VCaP (cell line): ENCODE measurements at regions not wholly inside any gene's neighbourhood (a gene's known extent, or its start where the extent isn't known, plus 50 kb on each side); places are given as distances from the start of the nearest gene placed in this dataset.

Experiments used
- H3K27ac ChIP-seq: fragments of 450-650 bp; 2 replicates; pipeline ENCODE4 v1.5.1; 2017
- CTCF ChIP-seq: fragments of 450-650 bp; conservative IDR thresholded peaks from 2 replicates; pipeline ENCODE4 v1.5.1; 2017; ENCODE audit warnings: mild to moderate bottlenecking, moderate library complexity

DNA sequence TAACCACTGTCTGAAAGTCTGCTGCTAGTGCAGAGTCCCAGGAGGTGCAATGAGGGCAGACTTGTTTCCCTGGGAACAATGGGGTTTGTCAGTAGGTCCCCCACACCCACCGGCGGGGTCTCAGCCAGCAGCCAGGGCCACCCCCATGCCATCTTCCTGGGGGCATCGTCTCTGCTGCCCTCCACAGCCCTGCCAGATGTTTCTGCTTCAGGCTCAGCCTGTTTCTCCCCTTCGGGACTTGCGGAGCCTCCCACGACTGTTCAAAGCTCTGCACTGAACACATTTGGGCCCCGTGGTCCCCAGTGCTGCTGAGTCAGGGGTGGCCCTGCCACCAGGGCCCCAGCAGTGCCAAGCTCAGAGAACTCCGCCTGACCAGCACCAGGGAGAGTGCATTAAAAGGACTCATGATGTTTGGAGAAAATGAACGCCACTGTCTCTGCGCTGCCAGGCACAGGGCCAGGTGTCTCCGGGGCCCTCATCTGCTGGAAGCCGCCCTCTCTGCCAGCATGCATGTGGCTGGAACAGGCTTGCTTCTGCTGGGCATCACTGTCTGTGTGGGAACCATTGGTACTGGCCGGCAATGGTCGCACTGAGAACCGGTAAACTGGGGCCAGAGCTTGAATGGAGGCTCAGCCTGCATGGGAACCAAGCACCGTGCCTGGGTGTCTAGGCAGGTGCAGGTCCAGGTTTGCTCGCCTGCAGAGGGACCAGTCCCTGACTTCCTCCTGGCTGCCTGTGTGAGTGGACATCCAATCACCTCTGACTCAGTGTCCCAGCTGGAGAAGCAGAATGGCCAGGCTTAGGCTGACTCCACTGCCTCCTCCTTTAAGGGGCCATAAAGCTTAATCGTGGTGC is 345.1 kb downstream of the GLRX3 start:
- H3K27ac ChIP-seq, result no peak overlapping the region
- TF ChIP-seq CTCF, result no peak

DNA sequence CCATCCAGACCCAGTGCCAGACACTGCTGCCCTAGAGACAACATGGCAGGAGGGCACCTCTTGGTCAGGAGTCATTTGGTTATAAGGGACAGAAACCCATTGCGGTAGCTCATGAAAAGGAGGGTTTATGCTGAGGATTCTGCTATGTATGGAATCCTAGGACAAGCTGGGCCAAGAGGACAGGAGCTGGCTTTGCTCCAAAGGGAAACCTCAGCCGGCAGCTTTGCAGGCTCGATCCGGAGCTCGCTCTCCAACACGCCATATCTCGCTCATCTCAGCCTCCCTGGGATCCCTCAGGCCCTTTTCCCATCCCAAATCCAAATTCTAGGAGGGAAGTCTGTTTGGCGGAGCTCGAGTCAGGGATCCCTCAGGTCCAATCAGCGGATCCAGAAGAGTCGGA is 345.7 kb downstream of the GLRX3 start:
- H3K27ac ChIP-seq, result no peak overlapping the region
- TF ChIP-seq CTCF, result no peak

DNA sequence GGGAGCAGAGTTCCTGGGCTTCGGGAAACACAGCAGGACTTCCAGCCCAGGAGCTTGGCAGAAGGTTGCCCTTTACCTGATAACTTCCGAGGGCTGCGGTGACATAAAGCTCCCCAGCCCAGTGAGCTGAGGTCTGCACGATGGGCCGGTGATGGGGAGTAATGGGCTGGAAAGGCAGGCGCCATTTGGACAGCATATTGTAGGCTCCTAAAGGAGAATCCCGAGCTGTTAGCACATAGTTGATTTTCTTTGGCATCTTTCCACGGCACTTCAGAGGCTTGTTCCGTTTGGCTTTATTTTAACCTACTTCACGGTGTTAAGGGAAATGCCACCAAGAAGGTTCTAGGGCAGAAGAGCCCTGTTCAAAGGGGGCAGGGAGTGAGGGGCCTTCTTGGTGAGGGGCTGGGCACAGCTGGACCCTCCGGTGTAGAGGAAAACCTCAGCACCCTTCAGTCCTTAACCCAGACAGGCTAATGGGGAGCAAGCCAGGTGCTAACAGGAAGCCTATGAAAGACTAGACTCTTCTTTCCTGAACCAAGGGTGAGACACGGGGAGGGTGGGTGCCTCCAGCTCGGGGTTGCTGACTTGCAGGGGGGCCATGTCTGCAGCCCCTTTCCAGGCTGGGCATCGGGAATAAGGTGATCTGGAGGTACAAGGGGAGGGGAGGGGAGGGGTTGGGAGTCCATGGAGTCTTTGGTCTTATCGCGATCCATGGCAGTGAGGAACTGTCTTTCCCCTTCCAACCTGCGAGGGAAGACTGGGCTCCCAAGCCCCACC is 347.7 kb downstream of the GLRX3 start:
- no peak overlapping the region for H3K27ac ChIP-seq
- no peak for TF ChIP-seq CTCF

GRCh38 chr10:130484468-130485180 is 348.4 kb downstream of the GLRX3 start:
- TF ChIP-seq CTCF, result no peak
- H3K27ac ChIP-seq, result no peak overlapping the region

DNA sequence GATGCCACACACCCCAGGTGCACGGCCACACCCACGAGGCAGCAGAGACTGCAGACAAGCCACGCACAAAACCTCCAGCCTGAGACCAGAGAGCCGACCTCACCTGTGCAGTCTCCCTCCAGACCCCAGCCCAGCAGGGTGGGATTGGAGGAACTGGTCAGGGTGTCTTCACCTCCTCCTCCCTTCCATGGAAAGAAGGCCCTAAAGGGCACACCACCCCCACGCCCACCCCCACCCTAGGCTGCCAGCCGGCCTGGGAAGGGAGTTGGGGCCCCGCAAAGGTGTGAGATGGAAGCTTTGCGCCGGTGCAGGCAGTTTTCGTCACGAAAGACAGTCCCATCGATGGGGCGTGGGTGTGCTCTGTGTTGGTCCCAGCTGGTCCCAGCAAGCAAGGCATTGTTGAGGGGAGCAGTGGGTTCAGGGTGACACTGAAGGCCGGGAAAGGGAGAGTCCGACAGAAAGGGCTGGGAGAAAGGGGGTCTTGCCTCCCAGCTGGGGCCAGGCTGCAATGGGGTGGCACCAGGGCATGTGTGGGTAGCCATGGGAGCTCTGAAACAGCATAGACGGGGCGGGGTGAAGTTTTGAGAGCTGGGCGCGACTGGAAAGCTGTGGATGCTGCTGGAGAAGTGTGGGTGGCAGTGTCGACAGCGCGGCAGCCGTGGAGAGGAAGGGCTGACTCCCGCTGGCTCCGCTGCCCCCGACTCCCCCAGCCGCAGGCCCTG is 349.2 kb downstream of the GLRX3 start:
- no peak overlapping the region for H3K27ac ChIP-seq
- TF ChIP-seq CTCF, result no peak

DNA sequence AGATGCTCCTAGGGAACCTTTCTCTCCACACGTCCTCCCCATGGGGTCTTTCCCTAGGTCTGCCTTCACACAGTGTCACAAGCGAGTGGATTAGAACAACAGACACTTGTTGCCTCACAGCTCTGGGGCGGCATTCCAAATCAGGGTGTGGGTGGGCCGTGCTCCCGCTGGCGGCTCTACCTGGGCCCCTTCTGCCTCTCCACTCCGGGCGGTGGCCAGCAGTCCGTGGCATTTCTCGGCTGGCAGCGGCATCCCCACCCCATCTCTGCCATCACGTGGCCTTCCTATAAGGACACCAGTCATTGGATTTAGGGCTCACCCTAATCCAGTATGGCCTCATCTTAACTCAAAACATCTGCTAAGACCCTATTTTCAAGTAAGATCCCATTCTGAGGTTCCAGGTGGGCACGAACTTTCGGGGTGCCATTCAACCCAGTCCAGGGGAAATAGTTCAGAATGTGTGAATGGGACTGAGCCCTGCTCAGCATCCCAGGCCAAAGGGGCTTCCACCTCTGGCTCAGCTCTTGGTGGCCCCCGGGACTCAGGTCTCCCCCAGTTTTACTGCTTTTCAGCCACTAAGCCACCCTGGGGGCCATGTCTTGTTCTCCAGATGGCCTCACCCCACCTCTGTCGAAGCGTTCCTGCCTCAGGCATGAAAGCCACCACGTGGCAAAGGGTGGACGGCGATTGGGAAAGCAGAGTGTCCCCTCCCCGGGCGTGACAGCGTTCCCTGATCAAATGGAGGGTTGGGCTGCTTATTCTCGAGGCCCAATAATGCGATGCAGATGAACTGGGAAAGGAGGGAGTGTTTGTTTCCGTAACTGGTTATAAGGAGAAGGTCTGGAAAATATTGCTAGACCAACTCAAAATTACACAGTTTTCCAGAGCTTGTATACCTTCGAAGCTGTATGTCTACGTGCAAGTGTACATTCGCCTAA is 350.0 kb downstream of the GLRX3 start:
- no peak overlapping the region for H3K27ac ChIP-seq
- TF ChIP-seq CTCF, result no peak
